ENCODE measurements at regions not wholly inside any gene's neighbourhood (a gene's known extent, or its start where the extent isn't known, plus 50 kb on each side); places are given as distances from the start of the nearest gene placed in this dataset.

- Histone ChIP-seq H3K9me3 (ENCODE audit: insufficient read depth, low read depth, low read length) (peaks cover 9% of the 10 kb centered on the region; the same call in 1 of the 2 replicates), H3K36me3 (ENCODE audit: insufficient read depth, low read length) (no peaks in the 10 kb centered on the region), H3F3A (ENCODE audit: low read depth) (peaks cover 10% of the 10 kb centered on the region), H3K79me2 (ENCODE audit: insufficient read depth, low read length) (peaks cover 4% of the 10 kb centered on the region; the same call in 1 of the 2 replicates), H4K20me1 (ENCODE audit: insufficient read depth, low read length, poor library complexity, severe bottlenecking) (no peaks in the 10 kb centered on the region), H3K4me2 (ENCODE audit: low read depth, low read length, poor library complexity, severe bottlenecking) (peak overlapping the region; percentile 36), H3K27me3 (ENCODE audit: insufficient read depth, low read length, poor library complexity, severe bottlenecking) (no peaks in the 10 kb centered on the region), H3K9me2 (replicated peaks; ENCODE audit: low read depth, low read length) (no peaks in the 10 kb centered on the region), H3K4me1 (ENCODE audit: insufficient read depth, low read length, poor library complexity, severe bottlenecking) (peaks cover 49% of the 10 kb centered on the region), H3K9ac (ENCODE audit: low read depth, low read length, poor library complexity, severe bottlenecking) (peak overlapping the region; percentile 35), H3K4me3 (ENCODE audit: low read length, poor library complexity, severe bottlenecking) (no peak overlapping the region), H2AFZ (ENCODE audit: low read length) (0 out of 2 replicates have a peak overlapping the region, but pooled peaks have one; percentile 5)
- TF ChIP-seq, protein P1, sequence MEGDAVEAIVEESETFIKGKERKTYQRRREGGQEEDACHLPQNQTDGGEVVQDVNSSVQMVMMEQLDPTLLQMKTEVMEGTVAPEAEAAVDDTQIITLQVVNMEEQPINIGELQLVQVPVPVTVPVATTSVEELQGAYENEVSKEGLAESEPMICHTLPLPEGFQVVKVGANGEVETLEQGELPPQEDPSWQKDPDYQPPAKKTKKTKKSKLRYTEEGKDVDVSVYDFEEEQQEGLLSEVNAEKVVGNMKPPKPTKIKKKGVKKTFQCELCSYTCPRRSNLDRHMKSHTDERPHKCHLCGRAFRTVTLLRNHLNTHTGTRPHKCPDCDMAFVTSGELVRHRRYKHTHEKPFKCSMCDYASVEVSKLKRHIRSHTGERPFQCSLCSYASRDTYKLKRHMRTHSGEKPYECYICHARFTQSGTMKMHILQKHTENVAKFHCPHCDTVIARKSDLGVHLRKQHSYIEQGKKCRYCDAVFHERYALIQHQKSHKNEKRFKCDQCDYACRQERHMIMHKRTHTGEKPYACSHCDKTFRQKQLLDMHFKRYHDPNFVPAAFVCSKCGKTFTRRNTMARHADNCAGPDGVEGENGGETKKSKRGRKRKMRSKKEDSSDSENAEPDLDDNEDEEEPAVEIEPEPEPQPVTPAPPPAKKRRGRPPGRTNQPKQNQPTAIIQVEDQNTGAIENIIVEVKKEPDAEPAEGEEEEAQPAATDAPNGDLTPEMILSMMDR (conservative IDR thresholded peaks at IDR 0.05; ENCODE audit: low read length): no peak
- no peak for TF ChIP-seq EZH2phosphoT487 (IDR thresholded peaks at IDR 0.05; ENCODE audit: borderline replicate concordance)
These were observed 92.6 kb upstream of the VAV3 start for GRCh38 chr1:108057541-108057940.

DNA sequence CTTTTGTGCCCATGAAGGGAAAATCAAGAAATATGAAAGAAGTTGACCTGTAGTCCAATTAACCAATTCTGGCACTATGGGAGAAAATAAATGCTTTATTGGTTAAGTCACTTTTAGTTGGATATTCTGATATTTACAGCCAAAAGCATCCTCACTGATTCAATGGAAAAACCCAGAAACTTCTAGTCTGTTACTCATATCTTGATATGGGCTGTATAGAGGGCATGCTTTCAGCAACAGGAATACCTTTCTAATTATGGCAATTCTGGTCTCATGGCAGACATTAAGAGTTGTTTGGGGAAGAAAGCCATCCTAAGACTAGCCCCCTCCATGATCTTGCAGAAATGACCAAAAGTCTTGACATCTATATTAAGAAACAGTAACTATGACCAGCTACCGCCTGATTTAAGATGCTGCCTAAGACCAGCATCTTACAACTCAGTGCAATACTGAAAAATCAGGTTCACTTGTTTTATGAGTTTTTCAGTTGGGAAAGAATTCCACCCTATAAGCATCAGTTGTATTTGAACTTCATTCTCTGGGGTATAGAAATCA is 91.5 kb upstream of the VAV3 start:
- Histone ChIP-seq H3K9ac (ENCODE audit: low read depth, low read length, poor library complexity, severe bottlenecking) (no peak overlapping the region), H3K4me2 (ENCODE audit: low read depth, low read length, poor library complexity, severe bottlenecking) (no peak overlapping the region), H3F3A (ENCODE audit: low read depth) (peaks cover 20% of the 10 kb centered on the region), H4K20me1 (ENCODE audit: insufficient read depth, low read length, poor library complexity, severe bottlenecking) (no peaks in the 10 kb centered on the region), H2AFZ (ENCODE audit: low read length) (no peak overlapping the region), H3K4me3 (ENCODE audit: low read length, poor library complexity, severe bottlenecking) (no peak overlapping the region), H3K36me3 (ENCODE audit: insufficient read depth, low read length) (no peaks in the 10 kb centered on the region), H3K4me1 (ENCODE audit: insufficient read depth, low read length, poor library complexity, severe bottlenecking) (peaks cover 60% of the 10 kb centered on the region), H3K9me3 (ENCODE audit: insufficient read depth, low read depth, low read length) (no peaks in the 10 kb centered on the region), H3K79me2 (ENCODE audit: insufficient read depth, low read length) (peaks cover 4% of the 10 kb centered on the region; the same call in 1 of the 2 replicates), H3K9me2 (replicated peaks; ENCODE audit: low read depth, low read length) (no peaks in the 10 kb centered on the region), H3K27me3 (ENCODE audit: insufficient read depth, low read length, poor library complexity, severe bottlenecking) (no peaks in the 10 kb centered on the region)
- TF ChIP-seq EZH2phosphoT487 (IDR thresholded peaks at IDR 0.05; ENCODE audit: borderline replicate concordance): no peak
- TF ChIP-seq, protein P1 (conservative IDR thresholded peaks at IDR 0.05; ENCODE audit: low read length): no peak

GRCh38 chr1:108055387-108055786 is 90.4 kb upstream of the VAV3 start:
- Histone ChIP-seq H3K4me1 (ENCODE audit: insufficient read depth, low read length, poor library complexity, severe bottlenecking) (peaks cover 68% of the 10 kb centered on the region), H3K9me2 (replicated peaks; ENCODE audit: low read depth, low read length) (no peaks in the 10 kb centered on the region), H2AFZ (ENCODE audit: low read length) (no peak overlapping the region), H3K4me3 (ENCODE audit: low read length, poor library complexity, severe bottlenecking) (no peak overlapping the region), H4K20me1 (ENCODE audit: insufficient read depth, low read length, poor library complexity, severe bottlenecking) (no peaks in the 10 kb centered on the region), H3K4me2 (ENCODE audit: low read depth, low read length, poor library complexity, severe bottlenecking) (no peak overlapping the region), H3K9me3 (ENCODE audit: insufficient read depth, low read depth, low read length) (no peaks in the 10 kb centered on the region), H3K79me2 (ENCODE audit: insufficient read depth, low read length) (peaks cover 4% of the 10 kb centered on the region; the same call in 1 of the 2 replicates), H3K9ac (ENCODE audit: low read depth, low read length, poor library complexity, severe bottlenecking) (no peak overlapping the region), H3F3A (ENCODE audit: low read depth) (peaks cover 27% of the 10 kb centered on the region), H3K36me3 (ENCODE audit: insufficient read depth, low read length) (no peaks in the 10 kb centered on the region), H3K27me3 (ENCODE audit: insufficient read depth, low read length, poor library complexity, severe bottlenecking) (no peaks in the 10 kb centered on the region)
- no peak for TF ChIP-seq EZH2phosphoT487 (IDR thresholded peaks at IDR 0.05; ENCODE audit: borderline replicate concordance)

GRCh38 chr1:108054396-108054795 is 89.4 kb upstream of the VAV3 start:
- Histone ChIP-seq H3K4me2 (ENCODE audit: low read depth, low read length, poor library complexity, severe bottlenecking) (no peak overlapping the region), H3K79me2 (ENCODE audit: insufficient read depth, low read length) (peaks cover 4% of the 10 kb centered on the region; the same call in 1 of the 2 replicates), H4K20me1 (ENCODE audit: insufficient read depth, low read length, poor library complexity, severe bottlenecking) (no peaks in the 10 kb centered on the region), H3K4me1 (ENCODE audit: insufficient read depth, low read length, poor library complexity, severe bottlenecking) (peaks cover 78% of the 10 kb centered on the region), H3K4me3 (ENCODE audit: low read length, poor library complexity, severe bottlenecking) (no peak overlapping the region), H3K36me3 (ENCODE audit: insufficient read depth, low read length) (no peaks in the 10 kb centered on the region), H3K27me3 (ENCODE audit: insufficient read depth, low read length, poor library complexity, severe bottlenecking) (no peaks in the 10 kb centered on the region), H2AFZ (ENCODE audit: low read length) (no peak overlapping the region), H3K9me2 (replicated peaks; ENCODE audit: low read depth, low read length) (no peaks in the 10 kb centered on the region), H3F3A (ENCODE audit: low read depth) (peaks cover 35% of the 10 kb centered on the region), H3K9ac (ENCODE audit: low read depth, low read length, poor library complexity, severe bottlenecking) (peak overlapping the region; percentile 85), H3K9me3 (ENCODE audit: insufficient read depth, low read depth, low read length) (no peaks in the 10 kb centered on the region)
- TF ChIP-seq EZH2phosphoT487 (IDR thresholded peaks at IDR 0.05; ENCODE audit: borderline replicate concordance): no peak
- TF ChIP-seq, protein P1 (conservative IDR thresholded peaks at IDR 0.05; ENCODE audit: low read length): no peak

Measured in Loucy (cell line).